LHCN-M2 (cell line): ENCODE measurements at regions not wholly inside any gene's neighbourhood (a gene's known extent, or its start where the extent isn't known, plus 50 kb on each side); places are given as distances from the start of the nearest gene placed in this dataset.

Source experiments
- DNase-seq: peaks from one replicate; pipeline ENCODE4 v3.0.0-alpha.2; 2012; ENCODE audit warnings: low read depth

- no peak for DNase-seq
These were observed 481.2 kb upstream of the KLF4 start for GRCh38 chr9:107970726-107971125.

DNA sequence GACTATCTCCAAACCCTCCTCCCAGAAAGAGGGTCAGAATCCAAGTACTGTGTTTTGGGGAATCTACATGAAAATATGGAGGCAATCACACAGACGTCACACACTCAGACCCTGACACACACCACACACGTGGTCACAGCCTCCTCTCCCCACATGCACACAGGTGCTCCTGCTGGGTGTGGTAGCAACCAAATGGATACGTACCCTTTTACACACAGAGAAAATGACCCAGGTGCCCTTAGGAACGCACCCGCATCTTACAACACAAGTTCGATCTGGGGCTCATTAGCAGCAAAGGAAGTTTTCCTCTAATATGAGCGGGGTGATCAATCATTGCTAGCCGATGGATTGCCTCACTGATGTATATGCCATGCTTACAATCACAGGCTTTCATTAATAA lies 480.2 kb upstream of the KLF4 start:
- DNase-seq: no peak

- no peak for DNase-seq
These were observed 479.6 kb upstream of the KLF4 start for GRCh38 chr9:107969141-107969540.

DNA sequence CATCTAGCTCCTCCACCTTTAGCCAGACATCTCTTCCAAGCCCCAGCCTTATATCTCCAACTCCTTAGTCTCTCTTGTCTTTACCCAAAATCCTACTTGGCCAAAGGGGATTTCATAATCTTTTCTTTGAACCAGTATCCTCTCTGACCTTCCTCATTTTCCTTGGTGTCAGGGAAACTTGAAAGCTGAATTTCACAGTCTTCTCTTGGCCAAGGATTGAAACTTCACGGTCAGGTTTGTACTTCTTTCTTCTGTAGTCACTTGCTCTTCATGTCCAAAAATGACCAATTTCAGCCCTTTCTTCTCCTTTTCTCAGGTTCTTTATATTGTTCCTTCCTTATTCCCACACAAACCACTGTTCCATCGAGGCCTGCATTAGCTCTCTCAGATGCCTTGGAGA lies 473.7 kb upstream of the KLF4 start:
- no peak for DNase-seq

DNA sequence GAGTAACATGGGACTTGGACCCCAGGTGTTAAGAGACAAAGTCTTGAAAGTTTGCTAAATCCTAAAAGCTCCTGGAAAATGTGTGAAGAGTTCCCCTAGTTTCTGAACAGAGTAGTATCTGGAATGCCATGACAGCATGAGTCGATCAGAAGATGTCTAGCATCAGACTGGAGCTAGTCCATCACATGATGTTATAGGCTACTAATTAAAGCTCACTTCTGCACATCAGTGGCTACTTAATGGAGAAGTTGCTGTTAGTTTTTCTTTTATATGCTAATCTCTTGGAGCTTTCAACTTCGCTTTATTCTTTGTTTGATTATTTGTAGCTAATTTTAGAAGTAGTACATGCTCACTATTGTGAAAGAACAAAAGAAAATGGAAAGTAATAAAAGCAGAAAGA lies 471.3 kb upstream of the KLF4 start:
- DNase-seq: no peak

DNA sequence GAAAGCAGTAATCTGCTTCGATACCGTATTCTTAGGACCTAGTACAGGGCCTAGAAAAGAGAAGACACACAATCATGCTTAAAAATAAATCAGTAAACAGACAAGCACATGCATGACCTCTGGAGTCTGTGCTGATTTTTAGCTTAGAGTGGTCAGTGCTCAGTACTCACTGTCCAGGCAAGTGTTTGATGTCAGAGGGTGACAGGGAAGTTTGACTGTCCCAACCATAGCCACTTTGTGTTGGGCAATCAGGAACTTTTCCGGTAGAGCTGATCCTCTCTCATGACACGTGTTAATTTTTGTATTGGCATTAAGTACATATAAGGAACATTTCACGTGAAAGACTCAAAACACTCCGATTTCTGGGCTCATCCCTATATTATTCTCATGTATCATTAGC lies 464.7 kb upstream of the KLF4 start:
- DNase-seq: no peak

DNA sequence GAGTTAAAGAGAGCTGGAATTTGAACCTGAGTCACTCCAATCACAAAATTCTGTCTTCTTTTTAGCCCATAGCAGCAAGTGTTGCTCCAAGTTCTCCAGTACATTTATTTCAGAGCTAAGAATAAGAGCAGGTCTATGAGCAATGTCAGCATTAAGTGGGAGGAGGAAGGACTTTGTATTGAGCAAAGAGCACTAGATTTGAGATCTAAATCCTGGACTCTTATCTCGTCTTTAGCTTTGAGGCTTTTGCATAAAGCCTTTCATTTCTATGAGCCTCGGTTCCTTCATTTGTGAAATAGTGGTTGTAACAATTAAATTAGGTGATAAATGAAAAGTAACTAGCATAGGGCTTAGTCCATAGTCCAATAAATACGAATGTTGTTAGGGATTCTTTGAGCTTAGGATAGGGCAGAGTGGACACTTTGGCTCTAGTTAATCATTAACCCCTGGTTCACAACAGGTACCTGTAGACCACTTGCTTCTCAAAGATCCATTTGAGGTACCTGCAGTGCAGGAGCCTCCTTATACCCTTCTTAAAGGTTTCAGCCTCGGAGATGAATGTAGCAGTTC lies 464.1 kb upstream of the KLF4 start:
- no peak for DNase-seq

DNA sequence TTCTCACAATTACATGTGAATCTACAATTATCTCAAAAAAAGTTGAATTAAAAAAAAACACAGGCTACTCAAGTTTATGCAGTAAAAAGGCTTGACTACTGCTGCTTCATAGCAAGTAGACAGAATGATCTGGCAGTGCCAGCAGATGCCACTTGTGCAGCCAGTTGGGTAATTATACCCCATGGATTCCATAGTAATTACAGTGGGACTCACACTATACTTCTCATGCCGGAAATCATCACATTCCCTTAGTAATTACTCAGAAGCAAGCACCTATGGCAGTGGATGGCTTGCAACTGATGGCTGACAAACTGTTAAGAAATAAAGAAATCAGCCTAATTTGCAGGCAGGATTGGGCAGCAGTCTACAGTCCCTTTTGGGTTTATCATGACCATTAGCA lies 463.2 kb upstream of the KLF4 start:
- no peak for DNase-seq

DNA sequence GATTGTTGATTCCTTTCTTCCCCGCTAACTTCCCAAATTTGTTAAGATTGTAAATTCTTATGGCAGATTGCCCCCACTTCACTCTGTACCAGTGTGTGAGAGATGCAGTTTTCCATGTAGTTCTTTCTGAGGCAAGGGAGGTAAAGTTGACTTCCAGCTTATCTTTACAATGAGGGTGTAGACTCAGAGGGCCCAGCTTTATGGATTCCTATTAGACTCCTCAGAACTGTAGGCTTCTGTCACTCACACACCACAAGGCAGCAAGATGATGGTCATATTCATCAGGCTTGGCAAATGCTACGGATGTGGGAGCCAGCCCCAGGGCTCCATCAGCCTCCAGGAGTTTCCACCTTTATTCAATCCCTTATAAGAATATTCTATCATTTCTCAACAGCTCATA lies 461.9 kb upstream of the KLF4 start:
- DNase-seq: no peak

GRCh38 chr9:107949061-107949460 lies 459.5 kb upstream of the KLF4 start:
- no peak for DNase-seq

DNA sequence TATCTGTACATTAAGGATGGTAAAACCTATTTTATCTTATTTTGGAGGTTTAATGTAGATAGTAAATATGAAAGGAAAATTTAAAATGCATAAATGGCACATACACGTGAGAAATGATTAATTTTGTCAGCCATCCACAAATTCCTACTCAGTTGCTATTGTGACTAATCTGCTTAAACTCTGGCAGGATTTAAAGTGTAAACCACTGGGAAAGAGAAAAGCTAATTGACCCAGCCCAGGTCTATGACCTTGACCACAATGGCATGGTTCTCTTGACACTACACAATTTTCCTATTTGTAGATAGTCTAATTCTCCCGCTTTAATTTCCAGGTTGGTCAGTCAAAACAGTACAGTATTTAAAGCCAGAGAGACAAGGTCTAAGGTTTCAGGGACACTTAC lies 459.0 kb upstream of the KLF4 start:
- peak; percentile 54 for DNase-seq

GRCh38 chr9:107948086-107948485 lies 458.5 kb upstream of the KLF4 start:
- DNase-seq: peak; percentile 33

DNA sequence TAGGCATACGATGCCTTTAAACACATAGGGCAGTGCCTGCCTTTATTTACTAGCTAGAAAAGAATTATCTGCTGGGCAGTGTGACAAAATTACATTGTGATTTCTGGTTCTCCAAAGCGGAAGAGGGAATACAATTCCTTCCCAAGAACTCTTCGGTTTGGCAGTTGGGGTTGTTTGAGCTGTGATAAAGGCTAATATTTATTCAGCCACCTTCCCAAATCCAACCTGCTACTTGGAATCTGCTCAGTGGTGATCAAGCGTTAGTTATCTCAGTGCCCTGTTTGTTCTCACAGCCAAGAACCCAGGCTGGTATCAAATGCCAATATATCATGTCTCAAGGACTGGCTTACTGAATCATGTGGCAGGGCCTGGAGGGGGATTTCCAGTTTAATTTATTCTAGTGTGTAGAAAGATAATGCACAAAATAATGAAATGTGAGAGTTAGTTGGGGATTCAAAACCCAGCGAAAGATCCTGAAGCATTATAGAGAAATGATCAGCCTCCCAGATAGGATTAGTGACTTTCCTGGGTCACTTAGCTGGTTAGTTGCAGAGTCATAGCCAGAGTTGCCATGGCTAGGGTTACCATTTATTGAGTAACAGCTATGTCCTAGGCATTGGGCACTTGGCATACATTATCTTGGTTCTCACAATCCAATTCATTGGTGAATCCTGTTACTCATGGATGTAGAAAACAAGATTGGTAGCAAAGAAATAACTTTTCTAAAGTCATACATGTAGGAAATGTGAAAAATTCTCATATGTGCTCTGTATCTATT lies 457.0 kb upstream of the KLF4 start:
- no peak for DNase-seq

- no peak for DNase-seq
These were observed 456.4 kb upstream of the KLF4 start for GRCh38 chr9:107945961-107946360.

GRCh38 chr9:107945493-107945892 lies 455.9 kb upstream of the KLF4 start:
- DNase-seq: no peak

GRCh38 chr9:107944387-107944786 lies 454.8 kb upstream of the KLF4 start:
- no peak for DNase-seq

- no peak for DNase-seq
These were observed 454.3 kb upstream of the KLF4 start for GRCh38 chr9:107943901-107944300.

DNA sequence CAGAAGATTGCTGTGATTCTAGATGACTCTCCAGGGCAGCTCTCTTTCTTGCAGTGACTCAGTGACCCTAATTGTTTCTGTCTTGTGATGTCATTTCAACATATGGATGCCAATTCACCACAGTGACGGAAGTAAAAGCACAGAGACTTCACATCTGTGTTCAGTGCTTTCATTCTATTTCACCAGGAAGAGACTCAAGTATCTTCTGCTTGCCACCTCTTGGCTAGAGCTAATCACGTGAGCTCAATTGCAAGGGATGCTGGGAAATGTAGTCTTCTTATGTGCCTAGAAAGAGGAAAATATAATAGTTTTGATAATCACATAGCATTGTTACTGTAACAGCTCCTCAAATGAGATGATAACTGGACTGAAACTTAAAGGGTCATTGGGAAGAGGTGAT lies 453.3 kb upstream of the KLF4 start:
- no peak for DNase-seq

- DNase-seq: no peak
These were observed 452.7 kb upstream of the KLF4 start for GRCh38 chr9:107942291-107942690.

GRCh38 chr9:107940616-107941595 lies 451.3 kb upstream of the KLF4 start:
- no peak for DNase-seq

DNA sequence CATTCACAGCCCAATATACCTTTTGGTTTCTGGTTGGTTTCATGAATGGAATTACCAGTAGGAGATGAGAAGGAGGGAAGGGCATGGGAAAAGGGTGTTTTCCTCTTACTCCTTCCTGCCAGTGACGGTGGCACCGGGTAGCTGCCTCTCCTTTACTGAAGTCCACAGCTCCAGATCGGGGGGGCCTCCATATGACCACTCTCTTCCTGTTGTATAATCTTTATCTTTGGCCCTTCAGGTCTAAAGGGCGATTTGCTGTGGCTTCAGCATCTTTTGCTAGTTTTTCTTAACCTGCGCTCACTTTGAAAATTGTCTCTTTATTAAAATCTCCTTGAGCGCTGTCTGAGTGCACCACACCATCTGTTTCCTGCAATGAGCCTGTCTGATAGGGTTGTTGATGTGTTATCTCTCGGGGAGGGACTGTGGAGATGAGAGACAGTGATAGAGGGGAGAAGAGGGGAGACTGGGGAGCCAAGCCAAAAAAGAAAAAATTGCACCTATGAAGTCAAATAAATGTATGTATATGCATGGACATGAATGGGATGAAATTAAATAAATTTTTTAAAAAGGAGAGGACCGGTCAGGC lies 449.3 kb upstream of the KLF4 start:
- DNase-seq: no peak

DNA sequence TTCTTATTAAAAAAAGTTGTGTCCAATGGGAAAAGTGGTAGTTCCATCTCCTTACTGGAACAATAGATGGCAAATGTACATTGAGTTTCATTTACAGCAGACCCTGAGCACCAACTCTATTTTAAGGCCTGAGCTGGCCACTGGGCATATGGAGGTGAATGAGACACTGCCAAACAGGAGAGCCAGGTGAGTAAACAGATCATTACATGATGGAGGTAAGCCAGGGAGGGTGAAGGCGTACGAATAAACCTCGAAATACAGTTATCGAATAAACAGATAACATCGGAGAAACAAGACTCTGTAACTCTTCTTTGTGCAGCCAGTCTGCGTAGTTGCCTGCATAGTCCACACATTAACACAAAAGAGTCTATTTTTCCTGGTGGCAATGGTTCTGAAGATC lies 446.4 kb upstream of the KLF4 start:
- DNase-seq: no peak
